ENCODE measurements at regions not wholly inside any gene's neighbourhood (a gene's known extent, or its start where the extent isn't known, plus 50 kb on each side); places are given as distances from the start of the nearest gene placed in this dataset.
A peak's percentile ranks its signal among the peaks of the same experiment; 100 is the strongest.

- no peak overlapping the region for H3K14ac ChIP-seq (ENCODE audit: low read length)
- no peaks in the 10 kb centered on the region for H3K79me2 ChIP-seq (ENCODE audit: control insufficient read depth, insufficient read depth, low read length, poor library complexity)
- no peaks in the 10 kb centered on the region for H3K9me3 ChIP-seq (ENCODE audit: insufficient read depth, low read depth, low read length)
- H3K27me3 ChIP-seq (ENCODE audit: insufficient read depth, low read length): no peaks in the 10 kb centered on the region
- no peak overlapping the region for H2BK12ac ChIP-seq (ENCODE audit: low read length)
- H3K9ac ChIP-seq (ENCODE audit: low read length): no peak overlapping the region
- H4K91ac ChIP-seq (ENCODE audit: low read depth, low read length): no peak overlapping the region
- no peak overlapping the region for H3K4ac ChIP-seq (ENCODE audit: low read depth, low read length)
- H2AFZ ChIP-seq (ENCODE audit: insufficient read depth, low read length, poor library complexity): no peak overlapping the region
- no peaks in the 10 kb centered on the region for H3K36me3 ChIP-seq (ENCODE audit: control insufficient read depth in 1 of 2, insufficient read depth in 2 of 2, low read length in 2 of 2)
- H3K79me1 ChIP-seq (ENCODE audit: low read length): no peaks in the 10 kb centered on the region
- H3K18ac ChIP-seq (ENCODE audit: low read length): no peak overlapping the region
- H4K12ac ChIP-seq (ENCODE audit: low read depth, low read length): no peak overlapping the region
- no CpG with 5 or more reads among the region's 3 CpGs for WGBS (ENCODE audit: extremely low coverage, insufficient coverage, insufficient read length)
- no peak overlapping the region for H2BK5ac ChIP-seq (ENCODE audit: low read depth, low read length, poor library complexity)
- no peak overlapping the region for H3K4me2 ChIP-seq (ENCODE audit: low read length)
- no peak overlapping the region for H3K23ac ChIP-seq (ENCODE audit: low read length)
- H2BK120ac ChIP-seq (ENCODE audit: insufficient read depth, low read length, poor library complexity): no peak overlapping the region
- no peak overlapping the region for H3K4me3 ChIP-seq (ENCODE audit: low read depth, low read length)
- H3K4me1 ChIP-seq (ENCODE audit: control insufficient read depth in 1 of 2, insufficient read depth in 2 of 2, low read length in 2 of 2): no peaks in the 10 kb centered on the region
- no peak overlapping the region for H2AK5ac ChIP-seq (ENCODE audit: low read length)
- H3K27ac ChIP-seq (ENCODE audit: low read depth, low read length): no peak overlapping the region
- H4K8ac ChIP-seq (ENCODE audit: low read depth, low read length): no peak overlapping the region
- peak in 1 of 2 donors; percentile 11 for DNase-seq
These were observed 254.8 kb upstream of the TMCO5A start for GRCh38 chr15:37679627-37680026.

GRCh38 chr15:37682304-37682703, 252.1 kb upstream of the TMCO5A start:
- DNase-seq: no peak
- Histone ChIP-seq H3K36me3 (ENCODE audit: control insufficient read depth in 1 of 2, insufficient read depth in 2 of 2, low read length in 2 of 2) (no peaks in the 10 kb centered on the region), H2AK5ac (ENCODE audit: low read length) (no peak overlapping the region), H3K14ac (ENCODE audit: low read length) (no peak overlapping the region), H3K9me3 (ENCODE audit: insufficient read depth, low read depth, low read length) (no peaks in the 10 kb centered on the region), H3K79me1 (ENCODE audit: low read length) (no peaks in the 10 kb centered on the region), H2BK120ac (ENCODE audit: insufficient read depth, low read length, poor library complexity) (no peak overlapping the region), H4K91ac (ENCODE audit: low read depth, low read length) (no peak overlapping the region), H4K12ac (ENCODE audit: low read depth, low read length) (no peak overlapping the region), H3K27me3 (ENCODE audit: insufficient read depth, low read length) (no peaks in the 10 kb centered on the region), H3K9ac (ENCODE audit: low read length) (no peak overlapping the region), H4K8ac (ENCODE audit: low read depth, low read length) (no peak overlapping the region), H3K79me2 (ENCODE audit: control insufficient read depth, insufficient read depth, low read length, poor library complexity) (no peaks in the 10 kb centered on the region), H2BK5ac (ENCODE audit: low read depth, low read length, poor library complexity) (no peak overlapping the region), H3K27ac (ENCODE audit: low read depth, low read length) (no peak overlapping the region), H3K4me3 (ENCODE audit: low read depth, low read length) (no peak overlapping the region), H3K4ac (ENCODE audit: low read depth, low read length) (no peak overlapping the region), H3K4me1 (ENCODE audit: control insufficient read depth in 1 of 2, insufficient read depth in 2 of 2, low read length in 2 of 2) (no peaks in the 10 kb centered on the region), H2BK12ac (ENCODE audit: low read length) (no peak overlapping the region), H3K4me2 (ENCODE audit: low read length) (no peak overlapping the region), H3K18ac (ENCODE audit: low read length) (no peak overlapping the region), H2AFZ (ENCODE audit: insufficient read depth, low read length, poor library complexity) (no peak overlapping the region), H3K23ac (ENCODE audit: low read length) (no peak overlapping the region)
- WGBS (ENCODE audit: extremely low coverage, insufficient coverage, insufficient read length): no CpG with 5 or more reads among the region's 4 CpGs

- Histone ChIP-seq H2AK5ac (ENCODE audit: low read length) (no peak overlapping the region), H3K79me1 (ENCODE audit: low read length) (no peaks in the 10 kb centered on the region), H3K14ac (ENCODE audit: low read length) (no peak overlapping the region), H3K9ac (ENCODE audit: low read length) (no peak overlapping the region), H2AFZ (ENCODE audit: insufficient read depth, low read length, poor library complexity) (no peak overlapping the region), H3K79me2 (ENCODE audit: control insufficient read depth, insufficient read depth, low read length, poor library complexity) (no peaks in the 10 kb centered on the region), H3K4me2 (ENCODE audit: low read length) (no peak overlapping the region), H3K23ac (ENCODE audit: low read length) (no peak overlapping the region), H2BK5ac (ENCODE audit: low read depth, low read length, poor library complexity) (no peak overlapping the region), H3K27ac (ENCODE audit: low read depth, low read length) (no peak overlapping the region), H3K9me3 (ENCODE audit: insufficient read depth, low read depth, low read length) (no peaks in the 10 kb centered on the region), H4K91ac (ENCODE audit: low read depth, low read length) (no peak overlapping the region), H3K36me3 (ENCODE audit: control insufficient read depth in 1 of 2, insufficient read depth in 2 of 2, low read length in 2 of 2) (no peaks in the 10 kb centered on the region), H4K8ac (ENCODE audit: low read depth, low read length) (no peak overlapping the region), H2BK120ac (ENCODE audit: insufficient read depth, low read length, poor library complexity) (no peak overlapping the region), H3K4ac (ENCODE audit: low read depth, low read length) (no peak overlapping the region), H4K12ac (ENCODE audit: low read depth, low read length) (no peak overlapping the region), H3K18ac (ENCODE audit: low read length) (no peak overlapping the region), H3K4me3 (ENCODE audit: low read depth, low read length) (no peak overlapping the region), H2BK12ac (ENCODE audit: low read length) (no peak overlapping the region), H3K27me3 (ENCODE audit: insufficient read depth, low read length) (no peaks in the 10 kb centered on the region), H3K4me1 (ENCODE audit: control insufficient read depth in 1 of 2, insufficient read depth in 2 of 2, low read length in 2 of 2) (no peaks in the 10 kb centered on the region)
- WGBS (ENCODE audit: extremely low coverage, insufficient coverage, insufficient read length): no CpG with 5 or more reads among the region's 4 CpGs
- no peak for DNase-seq
These were observed 242.5 kb upstream of the TMCO5A start for GRCh38 chr15:37691911-37692310.

- no peak overlapping the region for H2BK120ac ChIP-seq (ENCODE audit: insufficient read depth, low read length, poor library complexity)
- no peak overlapping the region for H4K12ac ChIP-seq (ENCODE audit: low read depth, low read length)
- no peak overlapping the region for H3K9ac ChIP-seq (ENCODE audit: low read length)
- H3K23ac ChIP-seq (ENCODE audit: low read length): no peak overlapping the region
- DNase-seq: no peak
- no peaks in the 10 kb centered on the region for H3K79me2 ChIP-seq (ENCODE audit: control insufficient read depth, insufficient read depth, low read length, poor library complexity)
- no peak overlapping the region for H3K4me2 ChIP-seq (ENCODE audit: low read length)
- H4K91ac ChIP-seq (ENCODE audit: low read depth, low read length): no peak overlapping the region
- no peak overlapping the region for H2AK5ac ChIP-seq (ENCODE audit: low read length)
- H2BK5ac ChIP-seq (ENCODE audit: low read depth, low read length, poor library complexity): no peak overlapping the region
- no peaks in the 10 kb centered on the region for H3K36me3 ChIP-seq (ENCODE audit: control insufficient read depth in 1 of 2, insufficient read depth in 2 of 2, low read length in 2 of 2)
- H3K79me1 ChIP-seq (ENCODE audit: low read length): no peaks in the 10 kb centered on the region
- H3K9me3 ChIP-seq (ENCODE audit: insufficient read depth, low read depth, low read length): no peaks in the 10 kb centered on the region
- no peak overlapping the region for H3K27ac ChIP-seq (ENCODE audit: low read depth, low read length)
- H3K4me3 ChIP-seq (ENCODE audit: low read depth, low read length): no peak overlapping the region
- no peak overlapping the region for H3K18ac ChIP-seq (ENCODE audit: low read length)
- no peaks in the 10 kb centered on the region for H3K27me3 ChIP-seq (ENCODE audit: insufficient read depth, low read length)
- H3K14ac ChIP-seq (ENCODE audit: low read length): no peak overlapping the region
- no peaks in the 10 kb centered on the region for H3K4me1 ChIP-seq (ENCODE audit: control insufficient read depth in 1 of 2, insufficient read depth in 2 of 2, low read length in 2 of 2)
- no peak overlapping the region for H3K4ac ChIP-seq (ENCODE audit: low read depth, low read length)
- H2BK12ac ChIP-seq (ENCODE audit: low read length): no peak overlapping the region
- no peak overlapping the region for H2AFZ ChIP-seq (ENCODE audit: insufficient read depth, low read length, poor library complexity)
- H4K8ac ChIP-seq (ENCODE audit: low read depth, low read length): no peak overlapping the region
- WGBS (ENCODE audit: extremely low coverage, insufficient coverage, insufficient read length): no CpG with 5 or more reads among the region's 3 CpGs
These were observed 240.5 kb upstream of the TMCO5A start for GRCh38 chr15:37693926-37694325.

All from trophoblast cell (in vitro differentiated cells and primary cell).